Trophoblast cell (in vitro differentiated cells and primary cell): ENCODE measurements at regions not wholly inside any gene's neighbourhood (a gene's known extent, or its start where the extent isn't known, plus 50 kb on each side); places are given as distances from the start of the nearest gene placed in this dataset.

Source experiments
- DNase-seq, 2 donors: peaks; one replicate each; pipeline ENCODE4 v3.0.0-alpha.2; 2016
- H2AFZ ChIP-seq: 2 replicates; pipeline ENCODE4 v1.6.1; 2013; ENCODE audit warnings: low read length, moderate library complexity, mild to moderate bottlenecking; ENCODE audit not compliant: insufficient read depth, poor library complexity
- H2AK5ac ChIP-seq: 2 replicates; pipeline ENCODE4 v1.6.1; 2013; ENCODE audit warnings: mild to moderate bottlenecking, low read length
- H2BK120ac ChIP-seq: 2 replicates; pipeline ENCODE4 v1.6.1; 2013; ENCODE audit warnings: low read length, mild to moderate bottlenecking, moderate library complexity; ENCODE audit not compliant: insufficient read depth, poor library complexity
- H2BK12ac ChIP-seq: 2 replicates; pipeline ENCODE4 v1.6.1; 2013; ENCODE audit warnings: mild to moderate bottlenecking, low read length, moderate library complexity
- H2BK5ac ChIP-seq: 2 replicates; pipeline ENCODE4 v1.6.1; 2013; ENCODE audit warnings: low read length, low read depth, moderate library complexity, mild to moderate bottlenecking; ENCODE audit not compliant: poor library complexity
- H3K14ac ChIP-seq: 2 replicates; pipeline ENCODE4 v1.6.1; 2013; ENCODE audit warnings: mild to moderate bottlenecking, low read length
- H3K18ac ChIP-seq: 2 replicates; pipeline ENCODE4 v1.6.1; 2013; ENCODE audit warnings: mild to moderate bottlenecking, low read length
- H3K23ac ChIP-seq: 2 replicates; pipeline ENCODE4 v1.6.1; 2013; ENCODE audit warnings: low read length
- H3K27ac ChIP-seq: 2 replicates; pipeline ENCODE4 v1.5.1; 2013; ENCODE audit warnings: low read depth, mild to moderate bottlenecking, inconsistent platforms, low read length, moderate library complexity
- H3K27me3 ChIP-seq: 2 replicates; pipeline ENCODE4 v1.6.1; 2013; ENCODE audit warnings: inconsistent platforms, mild to moderate bottlenecking, low read length, moderate library complexity; ENCODE audit not compliant: insufficient read depth
- H3K36me3 ChIP-seq, 2 experiments: 1 replicate in 1 of 2; 2 replicates in 1 of 2; pipeline ENCODE4 v1.6.1; 2013; ENCODE audit warnings: low read length in 2 of 2, mild to moderate bottlenecking in 2 of 2, moderate library complexity in 1 of 2; ENCODE audit not compliant: insufficient read depth in 2 of 2, control insufficient read depth in 1 of 2
- H3K4ac ChIP-seq: 2 replicates; pipeline ENCODE4 v1.6.1; 2013; ENCODE audit warnings: low read depth, mild to moderate bottlenecking, low read length, moderate library complexity
- H3K4me1 ChIP-seq, 2 experiments: 1 replicate in 1 of 2; 2 replicates in 1 of 2; pipeline ENCODE4 v1.6.1; 2013; ENCODE audit warnings: low read length in 2 of 2, mild to moderate bottlenecking in 2 of 2, moderate library complexity in 1 of 2; ENCODE audit not compliant: insufficient read depth in 2 of 2, control insufficient read depth in 1 of 2
- H3K4me2 ChIP-seq: 2 replicates; pipeline ENCODE4 v1.6.1; 2013; ENCODE audit warnings: inconsistent platforms, mild to moderate bottlenecking, low read length, moderate library complexity
- H3K4me3 ChIP-seq: 2 replicates; pipeline ENCODE4 v1.5.1; 2013; ENCODE audit warnings: mild to moderate bottlenecking, low read depth, low read length, inconsistent platforms
- H3K79me1 ChIP-seq: one replicate; pipeline ENCODE4 v1.6.1; 2013; ENCODE audit warnings: low read length
- H3K79me2 ChIP-seq: 2 replicates; pipeline ENCODE4 v1.6.1; 2013; ENCODE audit warnings: low read length, mild to moderate bottlenecking; ENCODE audit not compliant: control insufficient read depth, insufficient read depth, poor library complexity
- H3K9ac ChIP-seq: 2 replicates; pipeline ENCODE4 v1.6.1; 2013; ENCODE audit warnings: mild to moderate bottlenecking, low read length
- H3K9me3 ChIP-seq: 2 replicates; pipeline ENCODE4 v1.6.1; 2013; ENCODE audit warnings: low read depth, mild to moderate bottlenecking, control low read depth, inconsistent platforms, low read length; ENCODE audit not compliant: insufficient read depth
- H4K12ac ChIP-seq: 2 replicates; pipeline ENCODE4 v1.6.1; 2013; ENCODE audit warnings: low read depth, mild to moderate bottlenecking, low read length, moderate library complexity
- H4K8ac ChIP-seq: 2 replicates; pipeline ENCODE4 v1.6.1; 2013; ENCODE audit warnings: low read depth, mild to moderate bottlenecking, low read length, moderate library complexity
- H4K91ac ChIP-seq: one replicate; pipeline ENCODE4 v1.6.1; 2013; ENCODE audit warnings: low read depth, mild to moderate bottlenecking, low read length, moderate library complexity
- WGBS: extraction: QIAGEN DNeasy Blood & Tissue Kit; methylation state at CpG from one replicate; pipeline ENCODE4 v1.1.7; 2013; ENCODE audit warnings: missing lambda C conversion rate; ENCODE audit not compliant: insufficient read length, insufficient coverage; ENCODE audit errors: extremely low coverage; 5-methylcytosine and 5-hydroxymethylcytosine counted together

DNA sequence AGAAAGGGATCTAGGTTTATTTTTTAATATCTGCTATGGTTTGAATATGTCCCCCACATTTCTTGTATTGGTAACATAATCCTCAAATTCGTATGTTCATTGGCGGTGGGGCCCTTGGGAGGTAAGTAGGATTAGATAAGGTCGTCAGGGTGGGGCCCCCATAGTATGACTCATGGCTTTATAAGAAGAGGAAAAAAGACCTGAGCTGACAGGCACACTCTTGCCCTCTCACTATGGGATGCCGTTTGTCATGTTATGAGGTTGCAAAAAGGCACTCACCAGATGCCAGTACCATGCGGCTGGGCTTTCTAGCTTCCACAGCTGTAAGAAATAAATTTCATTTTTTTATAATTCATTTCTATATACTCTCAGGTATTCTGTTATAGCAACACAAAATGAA is 67.3 kb upstream of the SGCD start:
- Histone ChIP-seq H3K4me2 (no peak overlapping the region), H3K18ac (no peak overlapping the region), H4K91ac (no peak overlapping the region), H2AFZ (no peak overlapping the region), H3K4me1 (no peaks in the 10 kb centered on the region), H3K23ac (no peak overlapping the region), H2BK5ac (no peak overlapping the region), H3K36me3 (no peaks in the 10 kb centered on the region), H3K79me1 (no peaks in the 10 kb centered on the region), H2BK12ac (no peak overlapping the region), H3K4ac (no peak overlapping the region), H3K27ac (no peak overlapping the region), H3K14ac (no peak overlapping the region), H3K9ac (no peak overlapping the region), H3K9me3 (no peaks in the 10 kb centered on the region), H2BK120ac (no peak overlapping the region), H3K79me2 (no peaks in the 10 kb centered on the region), H2AK5ac (no peak overlapping the region), H3K4me3 (no peak overlapping the region), H3K27me3 (no peaks in the 10 kb centered on the region), H4K12ac (no peak overlapping the region), H4K8ac (no peak overlapping the region)
- DNase-seq = no peak
- no CpG with 5 or more reads among the region's 5 CpGs for WGBS

DNA sequence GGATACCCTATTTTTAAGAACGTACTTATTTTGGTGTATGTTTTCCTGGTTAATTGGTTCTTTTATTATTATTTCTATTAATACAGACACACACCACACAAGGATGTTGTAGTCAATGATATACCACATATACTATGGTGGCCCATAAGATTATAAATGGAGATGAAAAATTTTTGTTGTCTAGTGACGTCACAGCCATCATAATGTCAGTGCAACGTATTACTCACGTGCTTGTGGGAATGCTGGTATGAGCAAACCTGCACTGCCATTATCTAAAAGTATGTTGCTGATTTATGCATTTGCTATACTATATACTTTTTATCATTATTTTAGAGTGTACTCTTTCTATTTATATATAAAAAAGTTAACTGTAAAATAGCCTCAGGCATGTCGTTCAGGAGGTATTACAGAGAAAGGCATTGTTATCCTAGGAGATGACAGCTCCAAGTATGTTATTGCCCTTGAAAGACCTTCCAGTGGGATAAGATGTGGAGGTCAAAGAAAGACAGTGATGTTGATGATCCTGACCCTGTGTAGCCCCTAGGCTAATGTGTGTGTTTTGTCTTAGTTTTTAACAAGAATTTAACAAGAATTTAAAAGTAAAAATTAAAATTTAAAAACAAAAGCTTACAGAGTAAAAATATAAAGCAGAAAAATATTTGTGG is 65.6 kb upstream of the SGCD start:
- Histone ChIP-seq H3K79me1 (no peaks in the 10 kb centered on the region), H3K9ac (no peak overlapping the region), H3K23ac (no peak overlapping the region), H4K8ac (no peak overlapping the region), H2BK120ac (no peak overlapping the region), H4K12ac (no peak overlapping the region), H3K27ac (no peak overlapping the region), H3K4me2 (no peak overlapping the region), H2BK12ac (no peak overlapping the region), H2AK5ac (no peak overlapping the region), H3K18ac (no peak overlapping the region), H3K79me2 (no peaks in the 10 kb centered on the region), H3K36me3 (no peaks in the 10 kb centered on the region), H3K4ac (no peak overlapping the region), H3K27me3 (no peaks in the 10 kb centered on the region), H3K4me1 (no peaks in the 10 kb centered on the region), H4K91ac (no peak overlapping the region), H2AFZ (no peak overlapping the region), H3K14ac (no peak overlapping the region), H2BK5ac (no peak overlapping the region), H3K9me3 (no peaks in the 10 kb centered on the region), H3K4me3 (no peak overlapping the region)
- WGBS = no CpG with 5 or more reads among the region's 5 CpGs
- peak in 1 of 2 donors; percentile 7 for DNase-seq

DNA sequence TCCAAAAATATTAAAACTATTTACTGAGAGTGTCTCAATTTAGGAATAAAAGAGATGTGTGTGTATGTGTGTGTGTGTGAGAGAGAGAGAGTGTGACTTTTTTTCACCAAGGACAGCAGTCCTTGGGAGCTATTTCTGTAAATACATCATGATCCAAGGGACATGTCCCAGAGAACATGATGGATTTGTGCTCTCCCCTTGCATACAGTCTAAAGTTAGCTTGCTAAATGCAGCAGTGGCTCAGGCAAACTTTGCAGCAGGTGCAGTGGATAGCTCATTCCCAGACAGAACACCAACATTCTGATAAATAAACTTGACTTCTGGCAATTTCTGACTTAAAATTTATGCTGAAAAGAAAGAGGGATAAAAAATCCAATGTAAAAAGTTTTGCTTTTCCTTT is 55.4 kb upstream of the SGCD start:
- H3K36me3 ChIP-seq = no peaks in the 10 kb centered on the region
- no peak overlapping the region for H3K4me2 ChIP-seq
- no peak overlapping the region for H2AK5ac ChIP-seq
- H3K23ac ChIP-seq = no peak overlapping the region
- no peak overlapping the region for H3K14ac ChIP-seq
- no peak overlapping the region for H2BK12ac ChIP-seq
- H3K9ac ChIP-seq = no peak overlapping the region
- H4K8ac ChIP-seq = no peak overlapping the region
- DNase-seq = no peak
- no peak overlapping the region for H3K18ac ChIP-seq
- no peak overlapping the region for H3K4me3 ChIP-seq
- no peak overlapping the region for H2BK120ac ChIP-seq
- H3K27me3 ChIP-seq = no peaks in the 10 kb centered on the region
- H4K91ac ChIP-seq = no peak overlapping the region
- no peak overlapping the region for H4K12ac ChIP-seq
- H3K27ac ChIP-seq = no peak overlapping the region
- no peak overlapping the region for H3K4ac ChIP-seq
- H2BK5ac ChIP-seq = no peak overlapping the region
- H3K79me2 ChIP-seq = no peaks in the 10 kb centered on the region
- no peaks in the 10 kb centered on the region for H3K4me1 ChIP-seq
- H2AFZ ChIP-seq = no peak overlapping the region
- H3K9me3 ChIP-seq = no peaks in the 10 kb centered on the region
- H3K79me1 ChIP-seq = no peaks in the 10 kb centered on the region

DNA sequence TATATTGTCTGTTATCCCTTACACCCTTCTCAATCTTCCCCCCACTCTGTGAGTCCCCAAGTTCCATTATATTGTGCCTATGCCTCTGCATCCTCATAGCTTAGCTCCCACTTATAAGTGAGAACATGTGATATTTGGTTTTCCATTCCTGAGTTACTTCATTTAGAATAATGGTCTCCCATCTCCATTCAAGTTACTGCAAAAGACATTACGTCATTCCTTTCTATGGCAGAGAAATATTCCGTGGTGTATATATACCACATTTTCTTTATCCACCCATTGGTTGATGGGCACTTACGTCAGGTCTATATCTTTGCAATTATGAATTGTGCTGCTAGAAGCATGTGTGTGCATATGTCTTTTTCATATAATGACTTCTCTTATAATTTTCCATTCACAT is 54.8 kb upstream of the SGCD start:
- Histone ChIP-seq H4K8ac (no peak overlapping the region), H2BK5ac (no peak overlapping the region), H3K79me2 (no peaks in the 10 kb centered on the region), H3K36me3 (no peaks in the 10 kb centered on the region), H3K4me1 (no peaks in the 10 kb centered on the region), H3K4me3 (no peak overlapping the region), H4K91ac (no peak overlapping the region), H3K4me2 (no peak overlapping the region), H3K27me3 (no peaks in the 10 kb centered on the region), H3K14ac (no peak overlapping the region), H3K27ac (no peak overlapping the region), H3K9ac (no peak overlapping the region), H2BK120ac (no peak overlapping the region), H2AK5ac (no peak overlapping the region), H2AFZ (no peak overlapping the region), H4K12ac (no peak overlapping the region), H3K79me1 (no peaks in the 10 kb centered on the region), H3K9me3 (no peaks in the 10 kb centered on the region), H3K23ac (no peak overlapping the region), H3K4ac (no peak overlapping the region), H3K18ac (no peak overlapping the region), H2BK12ac (no peak overlapping the region)
- no CpG with 5 or more reads among the region's 3 CpGs for WGBS
- no peak for DNase-seq
